Coronary artery (tissue), 2 donors: ENCODE measurements at regions not wholly inside any gene's neighbourhood (a gene's known extent, or its start where the extent isn't known, plus 50 kb on each side); places are given as distances from the start of the nearest gene placed in this dataset.
"Not testable (repeated sequence)": the region's sequence is repeated elsewhere in the genome, so short reads cannot be mapped to it uniquely, and the experiment has no call there.

Experiments
- DNase-seq: peaks from one replicate; pipeline ENCODE4 v3.0.0-alpha.2; 2017; ENCODE audit warnings: low spot score
- H3K27ac ChIP-seq, 2 donors: fragments of 200-600 bp; sonication (generic); one replicate each; pipeline ENCODE4 v1.5.1; 2016 to 2019
- H3K4me3 ChIP-seq: fragments of 200-600 bp; sonication (generic); 2 replicates; pipeline ENCODE4 v1.5.1; 2016; ENCODE audit warnings: mild to moderate bottlenecking, moderate library complexity
- TF ChIP-seq, protein P1 (sequence below): fragments of 200-600 bp; sonication (generic); IDR thresholded peaks from one replicate; pipeline ENCODE4 v1.5.1; 2019; ENCODE audit warnings: antibody characterized with exemption

DNA sequence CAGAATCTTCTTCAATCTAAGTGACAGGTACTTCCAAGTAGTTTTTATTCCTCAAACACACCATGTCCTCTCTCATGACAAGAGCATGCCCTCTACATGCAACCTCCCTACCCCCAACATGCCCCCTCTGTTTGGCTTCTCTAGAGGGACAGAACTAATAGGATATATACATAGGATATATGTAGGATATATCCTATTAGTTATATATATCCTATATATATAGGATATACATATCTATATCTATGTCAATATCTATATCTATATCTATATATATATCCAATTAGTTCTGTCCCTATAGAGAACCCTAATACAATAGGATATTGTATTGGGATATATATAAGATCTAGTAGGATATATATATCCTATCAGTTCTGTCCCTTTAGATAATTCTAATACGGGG is 701.9 kb upstream of the MIR17HG start:
- TF ChIP-seq, protein P1, sequence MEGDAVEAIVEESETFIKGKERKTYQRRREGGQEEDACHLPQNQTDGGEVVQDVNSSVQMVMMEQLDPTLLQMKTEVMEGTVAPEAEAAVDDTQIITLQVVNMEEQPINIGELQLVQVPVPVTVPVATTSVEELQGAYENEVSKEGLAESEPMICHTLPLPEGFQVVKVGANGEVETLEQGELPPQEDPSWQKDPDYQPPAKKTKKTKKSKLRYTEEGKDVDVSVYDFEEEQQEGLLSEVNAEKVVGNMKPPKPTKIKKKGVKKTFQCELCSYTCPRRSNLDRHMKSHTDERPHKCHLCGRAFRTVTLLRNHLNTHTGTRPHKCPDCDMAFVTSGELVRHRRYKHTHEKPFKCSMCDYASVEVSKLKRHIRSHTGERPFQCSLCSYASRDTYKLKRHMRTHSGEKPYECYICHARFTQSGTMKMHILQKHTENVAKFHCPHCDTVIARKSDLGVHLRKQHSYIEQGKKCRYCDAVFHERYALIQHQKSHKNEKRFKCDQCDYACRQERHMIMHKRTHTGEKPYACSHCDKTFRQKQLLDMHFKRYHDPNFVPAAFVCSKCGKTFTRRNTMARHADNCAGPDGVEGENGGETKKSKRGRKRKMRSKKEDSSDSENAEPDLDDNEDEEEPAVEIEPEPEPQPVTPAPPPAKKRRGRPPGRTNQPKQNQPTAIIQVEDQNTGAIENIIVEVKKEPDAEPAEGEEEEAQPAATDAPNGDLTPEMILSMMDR, result no peak
- no peak overlapping the region for H3K4me3 ChIP-seq
- no peak for DNase-seq
- no peak overlapping the region for H3K27ac ChIP-seq

DNA sequence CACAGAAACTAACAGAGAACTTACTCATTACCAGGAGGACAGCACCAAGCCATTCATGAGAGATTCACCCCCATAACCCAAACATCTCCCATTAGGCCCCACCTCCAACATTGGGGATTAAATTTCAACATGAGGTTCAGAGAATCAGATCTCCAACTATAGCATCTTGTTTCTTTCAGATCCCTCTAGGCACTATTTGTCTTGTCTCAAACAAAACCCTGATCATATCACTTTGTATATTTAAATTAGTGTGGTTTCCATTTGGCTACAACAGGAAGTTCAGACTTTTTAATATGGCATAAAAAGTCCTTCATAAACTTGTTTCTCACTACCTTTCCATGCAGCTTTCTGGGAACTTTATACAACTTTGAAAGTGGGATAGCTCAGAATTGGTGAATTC is 699.0 kb upstream of the MIR17HG start:
- TF ChIP-seq, protein P1, result no peak
- DNase-seq, result no peak
- H3K27ac ChIP-seq, result no peak overlapping the region
- H3K4me3 ChIP-seq, result no peak overlapping the region

DNA sequence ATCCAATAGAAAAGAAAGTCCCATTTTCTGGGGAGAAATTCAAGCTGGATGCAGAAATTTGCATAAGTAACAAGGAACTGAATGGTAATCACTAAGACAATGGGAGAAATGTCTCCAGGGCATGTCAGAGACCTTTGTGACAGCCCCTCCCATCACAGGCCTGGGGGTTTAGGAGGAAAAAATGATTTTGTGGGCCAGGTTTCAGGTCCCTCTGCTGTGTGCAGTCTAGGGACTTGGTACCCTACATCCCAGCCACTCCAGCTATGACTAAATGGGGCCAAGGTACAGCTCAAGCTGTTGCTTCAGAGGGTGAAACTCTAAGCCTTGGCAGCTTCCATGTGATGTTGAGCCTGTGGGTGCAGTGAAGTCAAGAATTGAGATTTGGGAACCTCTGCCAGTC is 695.5 kb upstream of the MIR17HG start:
- Histone ChIP-seq H3K4me3 (no peak overlapping the region), H3K27ac (no peak overlapping the region)
- DNase-seq, result no peak
- TF ChIP-seq, protein P1, result no peak

DNA sequence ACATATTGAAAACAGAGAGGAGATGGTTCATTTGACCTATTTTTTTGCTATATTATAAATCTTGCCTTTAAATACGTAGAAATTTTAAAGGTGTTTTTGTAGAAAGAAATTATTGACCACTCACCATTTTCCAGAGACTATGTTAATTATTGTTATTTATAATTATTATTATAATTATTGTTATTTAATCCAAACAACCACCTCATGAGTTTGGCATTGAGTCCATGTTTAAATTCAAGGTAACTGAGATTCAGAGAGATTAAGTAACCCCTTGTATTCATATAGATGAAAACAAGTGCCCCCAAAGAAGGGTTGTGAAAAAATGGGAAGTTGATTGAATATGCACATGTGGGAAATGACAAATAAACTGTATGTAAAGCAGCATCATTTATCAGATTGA is 692.5 kb upstream of the MIR17HG start:
- Histone ChIP-seq H3K27ac (no peak overlapping the region), H3K4me3 (no peak overlapping the region)
- TF ChIP-seq, protein P1, result no peak
- DNase-seq, result no peak

DNA sequence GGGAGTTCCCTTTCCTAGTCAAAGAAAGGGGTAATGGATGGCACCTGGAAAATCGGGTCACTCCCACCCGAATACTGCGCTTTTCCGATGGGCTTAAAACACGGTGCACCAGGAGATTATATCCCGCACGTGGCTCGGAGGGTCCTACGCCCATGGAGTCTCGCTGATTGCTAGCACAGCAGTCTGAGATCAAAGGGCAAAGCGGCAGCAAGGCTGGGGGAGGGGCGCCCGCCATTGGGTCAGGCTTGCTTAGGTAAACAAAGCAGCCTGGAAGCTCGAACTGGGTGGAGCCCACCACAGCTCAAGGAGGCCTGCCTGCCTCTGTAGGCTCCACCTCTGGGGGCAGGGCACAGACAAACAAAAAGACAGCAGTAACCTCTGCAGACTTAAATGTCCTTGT is 683.3 kb upstream of the MIR17HG start:
- not testable (repeated sequence) for H3K27ac ChIP-seq, H3K4me3 ChIP-seq, DNase-seq

DNA sequence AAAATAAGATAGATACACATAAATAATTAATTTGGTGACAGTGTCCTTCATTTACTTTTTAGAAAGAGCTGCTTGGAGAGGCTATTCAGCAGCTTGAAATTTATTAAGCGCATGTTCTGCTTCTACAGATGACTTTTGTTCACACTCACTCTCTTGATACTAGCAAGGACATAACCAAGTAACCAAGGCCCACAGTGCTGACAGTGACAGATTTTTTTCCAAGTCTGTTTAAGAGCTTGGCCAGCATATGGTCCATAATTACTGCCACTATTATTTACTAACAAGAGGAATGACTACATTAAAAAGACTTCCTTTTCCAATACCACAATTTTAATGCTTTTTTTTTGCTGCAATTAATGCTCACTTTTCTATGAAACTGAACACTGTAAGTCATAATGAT is 673.7 kb upstream of the MIR17HG start:
- H3K27ac ChIP-seq, result no peak overlapping the region
- TF ChIP-seq, protein P1, result no peak
- DNase-seq, result no peak
- H3K4me3 ChIP-seq, result no peak overlapping the region

DNA sequence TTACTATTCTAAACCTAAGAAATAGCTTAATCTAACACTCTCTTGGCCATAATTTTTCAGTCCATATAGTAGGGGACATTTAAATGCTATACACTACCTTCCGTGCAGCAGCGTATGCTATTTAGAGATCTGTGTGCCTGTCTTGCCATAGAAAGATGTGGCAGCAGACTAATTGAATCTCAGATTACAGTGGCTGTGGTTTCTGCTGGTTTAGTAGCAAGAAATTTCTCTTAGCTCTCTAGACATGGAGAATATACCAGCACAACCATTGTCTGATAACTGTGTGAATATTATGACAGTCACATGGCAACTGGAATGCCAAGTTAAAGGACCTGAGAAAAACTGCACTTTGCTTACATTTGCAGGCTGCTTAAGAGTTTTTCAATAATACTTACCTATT is 672.4 kb upstream of the MIR17HG start:
- TF ChIP-seq, protein P1, result no peak

DNA sequence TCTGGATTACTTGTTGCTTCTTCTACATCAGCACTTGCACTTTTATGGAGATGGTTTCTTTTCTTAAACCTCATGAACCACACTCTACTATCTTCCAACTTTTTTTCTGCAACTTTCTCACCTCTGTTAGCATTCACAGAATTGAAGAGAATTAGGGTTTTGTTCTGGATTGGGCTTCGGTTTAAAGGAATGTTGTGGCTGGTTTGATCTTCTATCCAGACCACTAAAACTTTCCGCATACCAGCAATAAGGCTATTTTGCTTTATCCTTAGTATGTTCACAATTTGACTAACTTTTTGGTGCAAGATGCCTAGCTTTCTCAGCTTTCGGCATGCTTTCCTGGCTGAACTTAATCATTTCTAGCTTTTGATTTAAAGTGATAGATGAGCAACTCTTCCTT is 666.7 kb upstream of the MIR17HG start:
- Histone ChIP-seq H3K27ac (no peak overlapping the region), H3K4me3 (no peak overlapping the region)
- TF ChIP-seq, protein P1, result no peak
- DNase-seq, result no peak

More for the DNA sequence above, 672.4 kb upstream of the MIR17HG start:
- Histone ChIP-seq H3K27ac (no peak overlapping the region), H3K4me3 (no peak overlapping the region)
- DNase-seq, result no peak
